Sigmoid colon (tissue), 4 donors: ENCODE measurements at regions not wholly inside any gene's neighbourhood (a gene's known extent, or its start where the extent isn't known, plus 50 kb on each side); places are given as distances from the start of the nearest gene placed in this dataset.
"Not testable (repeated sequence)": the region's sequence is repeated elsewhere in the genome, so short reads cannot be mapped to it uniquely, and the experiment has no call there.

Experiments used
- CTCF ChIP-seq, 4 experiments: fragments of 450-650 bp in 3 of 4; fragments of 200-600 bp in 1 of 4; IDR thresholded peaks; one replicate each; pipeline ENCODE4 v1.5.1; 2016 to 2019; ENCODE audit warnings: antibody characterized with exemption in 4 of 4, mild to moderate bottlenecking in 3 of 4, moderate library complexity in 2 of 4
- POLR2A ChIP-seq, 2 donors: fragments of 450-650 bp; IDR thresholded peaks; one replicate each; pipeline ENCODE4 v1.6.1; 2016; ENCODE audit warnings: antibody characterized with exemption in 2 of 2, mild to moderate bottlenecking in 2 of 2, moderate library complexity in 2 of 2
- POLR2AphosphoS5 ChIP-seq, 4 donors: sonication (generic); formaldehyde crosslinking; IDR thresholded peaks; one replicate each; pipeline ENCODE4 v1.6.1; 2017; ENCODE audit warnings: antibody characterized with exemption in 4 of 4

GRCh38 chr21:9659877-9660276, 861.5 kb upstream of the TPTE start:
- TF ChIP-seq POLR2AphosphoS5, CTCF, POLR2A (IDR thresholded peaks at IDR 0.05): not testable (repeated sequence)
